ENCODE measurements at regions not wholly inside any gene's neighbourhood (a gene's known extent, or its start where the extent isn't known, plus 50 kb on each side); places are given as distances from the start of the nearest gene placed in this dataset.
"Not testable (repeated sequence)": the region's sequence is repeated elsewhere in the genome, so short reads cannot be mapped to it uniquely, and the experiment has no call there.

DNA sequence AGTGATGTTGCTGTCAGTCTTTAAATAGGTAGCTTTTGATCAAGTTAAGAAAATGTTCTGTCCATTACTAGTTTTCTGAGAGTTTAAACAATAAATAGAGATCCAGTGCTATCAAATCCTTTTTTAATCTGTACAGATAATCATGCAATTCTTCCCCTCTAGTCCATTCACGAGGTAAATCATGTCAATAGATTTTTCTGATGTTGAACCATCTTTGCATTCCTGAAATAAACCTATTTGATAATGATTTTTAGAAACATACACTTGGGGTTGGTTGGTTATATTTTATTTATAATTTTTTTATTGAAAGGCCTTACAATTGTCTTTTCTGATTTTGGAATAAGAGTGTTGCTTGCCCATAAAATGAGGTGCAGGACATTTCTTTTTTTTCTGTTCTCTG is 95.0 kb downstream of the FAM53A start:
- in situ Hi-C loops (cut with HindIII; ENCODE audit: low sequenced_read_pairs), result no loop called here
- no peak for DNase-seq (ENCODE audit: low spot score)

- in situ Hi-C loops (cut with HindIII; ENCODE audit: low sequenced_read_pairs), result no loop called here
- no peak for DNase-seq (ENCODE audit: low spot score)
These were observed 95.8 kb downstream of the FAM53A start for GRCh38 chr4:1588306-1588705.

DNA sequence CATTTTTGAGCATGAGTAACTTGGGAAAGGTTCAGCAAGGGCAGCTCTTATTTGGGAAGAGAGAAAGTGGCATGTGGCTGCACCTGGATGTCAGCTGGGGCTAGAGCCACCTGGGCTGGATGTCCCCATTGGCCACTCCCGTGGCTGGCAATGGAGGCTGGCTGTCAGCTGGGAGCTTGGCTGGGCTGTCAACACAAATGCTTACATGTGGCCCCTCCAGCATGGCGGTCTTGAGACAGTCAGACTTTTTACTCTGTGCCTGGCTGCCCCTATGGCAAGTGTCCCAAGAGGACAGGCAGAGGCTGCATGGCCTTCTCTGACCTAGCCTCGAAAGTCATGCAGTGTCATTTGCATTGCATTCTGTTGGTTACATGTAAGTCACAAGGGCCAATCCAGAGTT is 99.6 kb downstream of the FAM53A start:
- in situ Hi-C loops (cut with HindIII; ENCODE audit: low sequenced_read_pairs), result no loop called here
- no peak for DNase-seq (ENCODE audit: low spot score)

- no peak for DNase-seq (ENCODE audit: low spot score)
- in situ Hi-C loops (cut with HindIII; ENCODE audit: low sequenced_read_pairs), result no loop called here
These were observed 100.3 kb downstream of the FAM53A start for GRCh38 chr4:1583859-1584258.

GRCh38 chr4:1583051-1583785 is 100.9 kb downstream of the FAM53A start:
- in situ Hi-C loops (cut with HindIII; ENCODE audit: low sequenced_read_pairs), result no loop called here
- DNase-seq (ENCODE audit: low spot score), result no peak

GRCh38 chr4:1582227-1582626 is 101.9 kb downstream of the FAM53A start:
- peak; percentile 49 for DNase-seq (ENCODE audit: low spot score)
- in situ Hi-C loops (cut with HindIII; ENCODE audit: low sequenced_read_pairs), result no loop called here

DNA sequence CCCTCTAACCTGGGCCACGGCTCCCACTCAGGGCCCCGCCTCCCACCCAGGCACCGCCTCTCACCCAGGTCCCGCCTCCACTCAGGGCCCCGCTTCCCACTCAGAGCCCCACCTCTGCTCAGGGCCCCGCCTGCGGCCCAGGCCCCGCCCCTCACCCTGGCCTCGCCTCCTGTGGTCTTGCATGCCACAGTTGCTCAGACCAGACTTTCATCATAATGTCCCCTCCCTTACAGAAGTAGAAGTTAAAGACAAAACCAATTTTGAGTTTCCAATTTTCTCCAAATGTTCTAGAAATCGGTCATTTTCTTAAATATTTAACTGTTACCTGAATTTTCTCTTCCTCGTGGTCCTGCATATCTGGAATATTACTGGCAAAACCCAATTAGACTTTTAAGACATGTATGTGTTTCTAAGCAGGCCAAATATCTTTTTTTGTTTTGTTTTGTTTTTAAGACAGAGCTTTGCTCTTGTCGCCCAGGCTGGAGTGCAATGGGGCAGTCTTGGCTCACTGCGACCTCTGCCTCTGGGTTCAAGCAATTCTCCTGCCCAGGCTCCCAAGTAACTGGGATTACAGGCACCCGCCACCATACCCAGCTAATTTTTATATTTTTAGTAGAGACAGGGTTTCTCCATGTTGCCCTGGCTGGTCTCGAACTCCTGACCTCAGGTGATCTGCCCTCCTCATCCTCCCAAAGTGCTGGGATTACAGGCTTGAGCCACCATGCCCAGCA is 102.8 kb downstream of the FAM53A start:
- in situ Hi-C loops (cut with HindIII; ENCODE audit: low sequenced_read_pairs); DNase-seq (ENCODE audit: low spot score): not testable (repeated sequence)

- in situ Hi-C loops (cut with HindIII; ENCODE audit: low sequenced_read_pairs); DNase-seq (ENCODE audit: low spot score): not testable (repeated sequence)
These were observed 103.5 kb downstream of the FAM53A start for GRCh38 chr4:1580692-1581012.

- in situ Hi-C loops (cut with HindIII; ENCODE audit: low sequenced_read_pairs), result no loop called here
- peak; percentile 41 for DNase-seq (ENCODE audit: low spot score)
These were observed 104.0 kb downstream of the FAM53A start for GRCh38 chr4:1579901-1580691.

GRCh38 chr4:1579001-1579900 is 104.9 kb downstream of the FAM53A start:
- DNase-seq (ENCODE audit: low spot score), result no peak
- in situ Hi-C loops (cut with HindIII; ENCODE audit: low sequenced_read_pairs), result no loop called here

DNA sequence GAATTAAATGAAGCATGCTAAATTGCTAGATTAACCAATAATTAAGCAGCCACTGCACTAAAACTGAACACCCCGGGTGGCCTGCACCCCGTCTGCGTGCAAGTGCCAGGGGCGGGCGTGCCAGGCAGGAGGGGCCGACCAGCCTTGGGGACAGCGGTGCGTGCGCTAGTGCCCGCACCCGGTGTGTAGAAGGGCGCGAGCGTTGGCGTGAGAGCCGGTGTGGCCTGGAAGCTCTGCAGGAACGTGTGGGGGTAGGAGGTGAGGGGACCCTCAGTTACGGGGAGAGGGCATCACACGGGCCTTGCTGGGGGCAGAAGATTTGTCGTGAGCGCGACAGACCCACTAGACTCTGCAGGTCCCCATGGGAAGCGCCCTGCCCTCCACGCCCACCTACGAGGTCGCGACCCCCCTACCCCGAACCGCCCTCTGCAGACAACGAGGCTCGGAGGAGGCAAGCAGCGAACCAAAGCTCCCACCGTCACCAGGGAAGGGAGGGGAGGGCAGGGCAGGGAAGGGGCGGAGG is 105.8 kb downstream of the FAM53A start:
- DNase-seq (ENCODE audit: low spot score), result no peak
- in situ Hi-C loops (cut with HindIII; ENCODE audit: low sequenced_read_pairs), result no loop called here

- in situ Hi-C loops (cut with HindIII; ENCODE audit: low sequenced_read_pairs), result no loop called here
- DNase-seq (ENCODE audit: low spot score), result no peak
These were observed 106.3 kb downstream of the FAM53A start for GRCh38 chr4:1577822-1578217.

DNA sequence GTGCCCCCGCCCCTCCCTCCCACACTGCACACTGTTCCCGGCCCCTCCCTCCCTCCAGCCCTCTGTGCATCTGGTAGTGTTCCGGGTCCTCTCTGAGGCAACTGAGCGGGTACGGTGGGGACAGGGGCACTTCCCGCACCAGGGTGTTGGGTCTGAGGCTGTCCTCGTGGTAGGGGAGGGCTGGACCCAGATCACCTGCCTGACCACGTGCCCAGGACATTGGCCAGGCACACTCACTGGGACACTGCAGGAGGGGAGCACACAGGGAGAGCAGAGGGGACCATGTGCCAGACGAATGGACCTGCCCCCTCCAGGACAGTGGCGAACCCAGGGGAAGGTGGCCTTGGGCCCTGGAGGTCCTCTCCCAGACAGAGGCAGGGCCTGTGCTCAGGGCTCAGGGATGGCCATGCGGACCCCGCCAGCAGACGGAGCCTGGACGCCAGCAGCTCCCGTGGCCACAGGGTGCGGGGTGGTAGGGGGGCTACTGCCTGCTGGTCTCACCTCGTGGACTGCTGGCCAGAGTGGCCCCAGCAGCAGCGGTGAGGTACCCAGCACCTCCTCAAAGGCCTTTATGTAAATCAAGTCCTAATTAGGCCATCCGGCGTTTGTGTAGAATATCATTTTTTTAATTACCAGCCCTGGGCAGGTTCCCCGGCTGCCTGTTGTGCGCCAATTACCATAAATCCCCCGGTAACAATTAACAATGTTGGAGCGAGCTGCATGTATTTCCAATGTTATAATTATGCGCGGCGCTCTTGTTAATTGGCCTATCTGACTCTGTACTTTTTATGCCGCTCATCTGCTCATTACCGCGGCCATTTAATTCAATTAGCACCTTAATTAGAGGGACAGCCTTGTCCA is 106.9 kb downstream of the FAM53A start:
- DNase-seq (ENCODE audit: low spot score), result no peak
- in situ Hi-C loops (cut with HindIII; ENCODE audit: low sequenced_read_pairs), result no loop called here

- no peak for DNase-seq (ENCODE audit: low spot score)
- in situ Hi-C loops (cut with HindIII; ENCODE audit: low sequenced_read_pairs), result no loop called here
These were observed 107.7 kb downstream of the FAM53A start for GRCh38 chr4:1576304-1576960.

GRCh38 chr4:1575418-1576303 is 108.5 kb downstream of the FAM53A start:
- in situ Hi-C loops (cut with HindIII; ENCODE audit: low sequenced_read_pairs), result no loop called here
- DNase-seq (ENCODE audit: low spot score), result no peak

DNA sequence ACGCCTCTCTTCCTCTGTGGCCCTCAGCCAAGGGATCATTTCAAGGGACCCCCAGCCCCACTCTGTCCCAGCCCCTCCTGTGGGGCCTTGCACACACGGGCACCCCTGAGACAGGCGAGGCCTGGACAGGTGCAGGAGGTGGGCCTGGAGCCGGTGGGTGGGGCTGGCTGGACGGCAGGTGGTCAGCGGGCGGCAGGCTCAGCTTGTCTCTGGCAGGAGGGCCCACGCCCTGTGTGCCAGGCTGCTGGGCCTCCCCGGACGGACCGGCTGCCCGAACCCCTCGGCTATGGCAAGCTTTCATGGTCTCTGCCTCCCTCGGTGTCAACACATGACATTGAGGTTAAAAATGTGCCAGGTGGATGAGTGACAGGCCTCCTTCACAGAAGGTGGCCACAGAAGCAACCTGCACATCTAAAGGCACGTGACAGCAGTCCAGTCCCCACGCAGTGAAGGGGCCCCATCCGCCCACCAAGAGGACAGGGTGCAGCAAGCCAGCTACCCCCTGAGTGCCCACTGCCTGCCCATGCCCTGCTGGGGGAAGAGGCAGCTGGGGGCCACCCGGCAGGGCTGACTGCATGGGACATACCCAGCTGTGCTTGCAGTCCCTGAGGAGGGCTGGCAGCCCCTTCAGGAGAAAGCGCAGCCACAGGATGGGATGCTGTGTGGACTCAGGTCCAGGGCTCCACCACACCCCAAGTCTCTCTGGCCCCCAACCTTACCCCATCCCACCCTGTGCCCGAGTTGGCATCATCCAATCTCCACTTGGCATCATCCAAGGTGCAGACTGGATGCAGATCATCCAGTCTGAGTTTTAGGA is 109.3 kb downstream of the FAM53A start:
- in situ Hi-C loops (cut with HindIII; ENCODE audit: low sequenced_read_pairs), result no loop called here
- DNase-seq (ENCODE audit: low spot score), result no peak
